HG02763 (cell line): ENCODE measurements at regions not wholly inside any gene's neighbourhood (a gene's known extent, or its start where the extent isn't known, plus 50 kb on each side); places are given as distances from the start of the nearest gene placed in this dataset.
"Not testable (repeated sequence)": the region's sequence is repeated elsewhere in the genome, so short reads cannot be mapped to it uniquely, and the experiment has no call there.

Experiments
- ATAC-seq: cut with Tn5 transposase; IDR thresholded peaks from one replicate; pipeline ENCODE4 v1.9.1; 2021; ENCODE audit warnings: mild to moderate bottlenecking, moderate library complexity; ENCODE audit not compliant: unreplicated experiment

DNA sequence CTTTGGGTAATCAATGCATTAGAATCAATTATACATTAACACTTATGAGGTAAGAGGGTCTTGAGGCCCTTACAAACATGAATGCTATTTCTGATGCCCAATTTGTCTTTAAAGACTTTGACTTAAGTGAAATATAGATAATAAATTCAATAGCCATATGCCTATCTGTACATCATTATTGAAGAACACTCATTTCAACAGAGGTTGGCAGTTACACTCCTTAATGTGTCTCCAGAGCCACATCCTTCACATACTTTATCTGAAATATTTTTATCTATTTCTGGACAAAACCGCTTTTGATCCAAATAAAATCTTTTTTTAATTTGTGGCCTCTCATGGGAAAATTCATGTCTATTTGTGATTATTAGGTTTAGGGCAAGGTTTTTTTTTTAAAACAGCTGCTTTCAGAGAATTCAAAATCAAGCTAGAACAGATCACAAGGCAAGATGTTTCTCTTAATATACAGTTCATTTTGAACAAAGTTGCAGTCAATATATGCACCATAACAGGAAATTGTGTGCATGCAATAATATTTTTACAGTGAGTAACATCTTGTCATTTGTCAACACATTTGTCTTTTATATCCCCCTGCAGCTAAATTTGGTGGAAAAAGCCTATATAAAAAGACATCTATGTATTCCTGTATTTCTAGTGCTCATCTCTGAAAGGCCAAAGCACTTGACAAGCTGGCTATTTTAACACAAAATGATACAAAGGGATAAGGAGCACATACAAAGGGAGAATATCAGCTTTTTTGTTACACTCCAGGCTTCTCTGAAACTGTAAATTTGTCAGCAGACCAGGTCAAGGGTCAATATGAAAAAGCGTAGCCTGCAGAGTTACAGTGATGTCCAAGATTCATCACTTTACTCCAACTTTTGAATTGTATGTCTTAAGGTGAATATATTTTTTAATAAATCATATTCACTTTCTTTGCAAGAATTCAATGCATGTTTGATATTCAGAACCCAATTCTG, 146.2 kb upstream of the DPH6 start:
- no peak for ATAC-seq

DNA sequence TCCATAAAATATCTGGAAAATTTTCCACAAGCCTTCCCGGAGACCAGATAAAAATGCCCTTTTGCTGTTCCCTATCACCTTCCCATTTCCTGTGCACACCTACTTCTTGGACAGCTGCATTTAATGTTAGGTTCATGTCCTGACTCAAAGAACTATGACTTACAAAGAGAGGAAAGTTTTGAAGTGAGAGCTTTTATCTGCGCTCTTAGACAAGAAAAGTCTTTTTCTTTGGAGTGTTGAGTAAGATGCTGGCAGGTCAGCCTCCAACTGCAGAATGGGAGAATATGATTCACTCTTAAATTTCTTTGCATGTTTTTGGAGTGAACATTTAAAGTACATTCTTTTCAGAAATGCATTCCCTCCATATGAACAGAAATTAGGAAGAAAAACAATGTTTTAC, 147.3 kb upstream of the DPH6 start:
- ATAC-seq, result no peak

DNA sequence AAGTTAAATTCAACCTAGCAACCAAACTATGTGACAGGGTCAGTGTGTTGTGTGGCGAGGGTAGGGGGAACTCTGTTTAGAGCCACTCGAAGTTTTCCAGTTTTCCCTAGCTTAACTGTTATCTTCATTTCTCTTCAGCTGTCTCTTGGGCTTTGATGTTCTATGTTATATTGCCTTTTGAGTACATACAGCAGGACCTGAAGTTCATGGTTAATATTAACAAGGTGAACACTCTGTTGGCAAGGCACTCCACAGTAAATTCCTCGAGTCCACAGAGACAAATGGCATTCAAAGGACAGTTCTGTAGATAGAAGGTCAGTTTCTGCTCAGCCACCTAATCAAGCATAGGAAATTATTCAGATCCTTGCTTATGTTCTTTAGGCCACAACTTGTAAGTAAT, 147.9 kb upstream of the DPH6 start:
- no peak for ATAC-seq

DNA sequence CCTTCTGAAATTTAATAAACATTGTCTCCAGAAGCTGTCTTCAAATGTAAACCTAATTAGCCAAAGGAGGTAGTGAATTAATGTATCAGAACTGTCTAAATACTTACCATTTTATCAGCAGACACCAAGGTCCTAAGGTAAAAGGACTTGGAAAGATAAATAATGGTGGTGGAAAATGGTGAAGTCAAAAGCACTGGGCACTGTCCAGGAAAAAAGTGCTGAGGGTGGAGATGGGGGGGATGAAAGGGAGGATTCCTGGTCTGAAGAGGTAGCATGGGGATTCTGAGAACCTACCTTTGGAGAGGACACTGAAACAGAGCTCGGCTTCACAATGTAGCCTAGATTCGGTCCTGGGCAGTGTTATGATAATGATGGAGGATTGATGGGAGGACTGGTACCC, 149.0 kb upstream of the DPH6 start:
- ATAC-seq, result no peak

DNA sequence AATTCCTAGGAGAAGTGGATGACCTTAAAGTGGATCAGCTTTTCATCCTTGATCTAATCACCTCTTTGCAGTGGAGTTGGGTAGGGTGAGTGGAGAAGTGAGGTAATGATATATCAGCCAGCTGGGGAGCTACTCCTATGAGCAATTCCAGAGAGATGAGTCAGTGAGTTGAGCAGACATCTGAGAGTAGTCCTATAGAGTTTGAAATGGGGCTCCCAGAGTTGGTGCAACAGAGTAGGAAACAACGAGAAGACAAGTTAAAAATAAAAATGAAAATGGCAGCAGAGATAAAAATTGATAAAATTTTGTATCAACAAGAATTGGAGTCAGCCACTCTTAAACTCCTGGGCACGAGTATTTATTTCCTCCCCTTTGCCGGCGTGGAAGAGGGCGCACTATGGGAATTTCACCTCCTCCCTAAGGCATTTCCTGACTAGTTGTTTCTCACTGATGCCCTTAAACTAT, 150.8 kb upstream of the DPH6 start:
- ATAC-seq, result no peak

DNA sequence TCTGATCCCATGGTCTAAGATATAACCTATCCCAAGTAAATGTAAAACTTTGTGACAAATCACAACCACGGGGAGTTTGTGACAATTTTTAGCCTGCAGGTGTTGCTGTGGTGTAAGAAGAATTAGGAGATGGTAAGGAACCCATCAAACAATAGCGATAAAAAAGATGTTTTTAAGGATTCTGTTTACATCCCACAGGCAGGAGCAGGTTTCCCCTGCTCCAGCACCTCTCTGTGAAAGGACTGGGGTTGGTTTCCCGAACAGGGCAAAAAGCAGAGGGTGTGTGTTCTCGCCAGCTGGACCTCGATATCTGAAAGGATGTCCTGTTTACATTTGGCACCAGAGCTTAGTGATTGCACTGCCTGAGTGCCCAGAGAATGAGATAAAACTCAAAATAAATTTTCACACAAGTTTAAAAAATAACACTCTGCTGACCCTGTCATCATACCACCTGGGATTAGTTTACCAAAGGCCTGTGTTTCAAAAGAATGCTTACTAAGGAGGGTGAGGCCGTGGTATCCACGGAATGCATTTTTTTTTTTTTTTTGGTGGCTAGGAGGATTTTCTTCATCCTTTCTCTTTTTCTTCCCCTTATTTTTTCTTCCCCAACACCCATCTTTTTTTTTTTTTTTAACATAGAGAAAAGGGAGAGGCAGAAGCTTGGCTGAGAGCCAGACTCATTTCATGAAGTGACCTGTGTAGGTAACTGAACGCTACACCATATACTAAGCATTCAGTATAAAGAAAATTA, 151.8 kb upstream of the DPH6 start:
- no peak for ATAC-seq

DNA sequence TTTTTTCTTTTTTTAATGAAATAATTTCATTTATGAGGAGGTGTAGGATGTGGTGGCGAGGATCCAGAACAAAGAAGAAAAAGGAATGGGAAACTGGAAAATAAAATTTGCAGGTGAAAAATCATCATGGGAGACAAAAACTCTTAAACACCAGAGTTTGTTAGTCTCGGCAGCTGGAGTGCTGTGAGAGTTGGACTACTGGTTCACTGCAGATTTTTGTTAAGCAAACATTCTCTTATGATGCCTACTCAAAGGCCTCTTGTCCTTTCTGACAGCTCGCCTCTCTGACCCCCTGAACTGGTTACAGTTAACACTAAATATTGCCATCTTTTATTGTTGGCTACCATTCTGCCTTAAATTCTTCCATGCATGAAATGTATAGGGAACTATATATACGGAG, 152.4 kb upstream of the DPH6 start:
- ATAC-seq, result no peak

DNA sequence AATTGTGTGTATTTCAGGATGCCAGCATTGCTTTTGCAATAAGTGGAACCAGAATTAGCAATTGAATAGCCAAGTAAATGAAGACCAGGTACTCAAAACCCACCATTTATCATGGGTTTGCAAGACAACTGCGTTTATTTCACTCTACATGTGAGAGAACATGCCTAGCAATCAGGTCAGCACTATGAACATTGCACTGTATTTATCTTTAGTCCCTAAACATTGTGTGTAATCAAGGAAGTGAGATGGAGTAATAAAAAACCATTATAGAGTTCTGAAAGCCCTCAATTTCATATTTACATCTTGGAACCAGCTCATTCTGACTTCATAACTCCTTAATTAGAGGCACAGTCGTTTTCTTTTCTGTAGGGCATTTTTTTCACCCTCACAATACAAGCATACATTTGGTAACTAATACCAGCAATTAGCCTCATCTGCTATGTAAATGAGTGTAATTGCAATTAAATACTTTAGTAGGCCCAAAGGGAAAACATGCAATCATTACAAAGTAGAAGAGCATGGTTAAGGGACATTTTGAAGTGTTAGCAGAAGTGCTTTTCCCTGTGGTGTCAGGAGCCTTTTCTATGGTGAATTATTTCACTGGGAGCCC, 153.1 kb upstream of the DPH6 start:
- no peak for ATAC-seq

DNA sequence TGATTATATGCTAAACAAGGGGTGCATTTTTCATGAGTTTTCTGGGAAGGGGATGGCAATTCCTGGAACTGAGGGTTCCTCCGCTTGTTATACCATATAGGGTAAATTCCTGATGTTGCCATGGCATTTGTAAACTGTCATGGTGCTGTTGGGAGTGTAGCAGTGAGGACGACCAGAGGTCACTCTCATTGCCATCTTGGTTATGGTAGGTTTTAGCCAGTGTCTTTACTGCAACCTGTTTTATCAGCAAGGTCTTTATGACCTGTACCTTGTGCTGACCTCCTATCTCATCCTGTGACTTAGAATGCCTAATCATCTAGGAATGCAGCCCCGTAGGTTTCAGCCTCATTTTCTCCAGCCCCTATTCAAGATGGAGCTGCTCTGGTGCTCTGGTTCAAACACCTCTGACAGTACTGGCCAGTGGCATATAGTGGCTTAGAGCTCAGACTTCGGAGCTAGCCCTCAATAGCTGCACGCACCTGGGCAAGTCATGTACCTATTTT, 154.2 kb upstream of the DPH6 start:
- not testable (repeated sequence) for ATAC-seq

DNA sequence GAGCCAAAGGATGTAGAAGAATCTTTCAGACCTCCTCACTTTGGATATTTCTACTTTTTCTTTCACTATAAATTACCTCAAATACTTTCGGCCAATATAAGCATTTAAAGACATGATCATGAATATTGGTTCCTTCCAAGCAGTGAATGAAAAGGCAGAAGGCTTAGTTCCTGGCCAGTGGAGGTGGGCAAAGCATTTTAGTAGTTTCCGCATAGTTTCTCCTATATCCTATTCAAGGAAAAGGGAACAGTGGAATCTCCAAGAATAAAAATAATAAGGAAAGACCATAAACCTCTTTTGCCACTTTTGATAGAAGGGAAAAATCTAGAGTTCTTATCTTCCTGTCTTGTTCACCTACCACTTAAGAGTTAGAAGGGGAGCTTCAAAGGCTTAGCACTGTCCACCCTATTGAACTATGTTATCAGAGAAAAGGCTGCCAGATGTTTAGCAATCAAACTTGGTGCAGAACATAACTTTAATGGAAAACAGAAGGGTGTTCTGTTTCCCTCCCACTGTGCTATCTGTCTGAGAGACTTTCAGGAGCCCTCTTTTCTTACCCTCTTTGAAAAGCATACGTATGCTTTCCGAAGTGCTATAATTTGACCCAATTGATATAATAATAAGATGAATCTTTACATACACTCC, 155.6 kb upstream of the DPH6 start:
- no peak for ATAC-seq

DNA sequence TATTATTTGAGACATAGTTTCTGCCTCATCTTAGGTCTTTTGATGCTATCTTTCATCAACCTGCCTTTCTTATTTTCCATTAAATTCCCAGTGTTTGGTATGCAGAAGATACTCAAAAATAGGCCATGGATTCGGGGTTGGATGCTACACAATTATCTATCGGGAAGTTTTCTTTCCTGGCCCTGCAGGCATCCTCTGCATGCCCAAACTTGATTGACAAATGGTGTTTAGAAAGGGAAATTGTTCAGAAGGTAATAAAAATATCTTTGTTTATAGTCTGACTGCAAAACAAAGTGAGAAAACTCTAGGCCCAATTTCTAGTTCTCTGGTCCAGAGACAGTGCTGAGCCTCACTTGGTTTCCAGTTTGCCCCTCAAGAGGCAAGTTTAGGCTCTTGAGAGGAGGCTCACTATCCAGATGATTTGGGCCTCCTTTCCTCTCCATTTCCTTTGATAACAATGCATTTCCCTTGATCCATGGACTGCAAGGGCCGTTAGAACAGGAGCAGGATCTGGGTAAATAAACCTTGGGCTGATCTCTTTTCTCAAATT, 157.1 kb upstream of the DPH6 start:
- no peak for ATAC-seq

DNA sequence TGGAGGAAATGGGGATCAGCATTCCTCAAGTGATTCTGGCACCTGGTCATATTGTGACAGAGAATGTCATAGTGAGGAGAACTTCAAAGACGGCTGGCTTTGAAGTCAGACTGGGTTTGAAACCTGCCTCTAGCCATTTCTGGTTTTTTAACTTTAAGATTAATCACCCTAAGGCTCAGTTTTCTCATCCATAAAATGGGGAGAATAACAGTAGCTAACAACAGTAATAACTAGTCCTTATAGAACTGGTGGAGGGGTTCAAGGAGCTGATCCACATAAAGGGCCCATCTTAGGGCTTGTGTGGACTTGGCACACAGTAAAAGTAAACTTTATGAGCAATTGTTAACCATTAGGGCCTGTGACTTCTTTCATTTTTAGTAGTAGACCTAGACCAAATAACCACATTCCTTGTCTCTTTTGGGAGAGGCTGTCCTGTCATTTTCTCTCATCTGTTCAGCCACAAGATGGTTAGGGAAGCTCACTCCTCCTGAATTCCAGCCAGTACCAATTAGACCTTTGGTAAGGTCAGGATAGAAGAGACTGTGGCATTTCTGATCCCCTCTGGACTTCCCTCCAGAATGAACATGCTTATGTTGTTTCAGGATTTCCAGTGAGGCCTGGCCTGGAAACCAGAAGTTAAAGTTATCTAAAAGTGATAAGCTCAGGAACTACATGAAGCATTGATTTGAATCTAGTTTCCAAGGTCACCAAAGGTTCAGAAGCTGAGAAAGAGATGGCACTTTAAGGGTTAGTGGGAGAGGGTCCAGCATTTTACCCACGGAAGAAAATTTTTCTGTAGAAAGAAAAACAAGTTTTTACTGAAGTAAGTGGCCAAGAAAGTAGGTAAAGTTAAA, 159.3 kb upstream of the DPH6 start:
- ATAC-seq, result no peak

DNA sequence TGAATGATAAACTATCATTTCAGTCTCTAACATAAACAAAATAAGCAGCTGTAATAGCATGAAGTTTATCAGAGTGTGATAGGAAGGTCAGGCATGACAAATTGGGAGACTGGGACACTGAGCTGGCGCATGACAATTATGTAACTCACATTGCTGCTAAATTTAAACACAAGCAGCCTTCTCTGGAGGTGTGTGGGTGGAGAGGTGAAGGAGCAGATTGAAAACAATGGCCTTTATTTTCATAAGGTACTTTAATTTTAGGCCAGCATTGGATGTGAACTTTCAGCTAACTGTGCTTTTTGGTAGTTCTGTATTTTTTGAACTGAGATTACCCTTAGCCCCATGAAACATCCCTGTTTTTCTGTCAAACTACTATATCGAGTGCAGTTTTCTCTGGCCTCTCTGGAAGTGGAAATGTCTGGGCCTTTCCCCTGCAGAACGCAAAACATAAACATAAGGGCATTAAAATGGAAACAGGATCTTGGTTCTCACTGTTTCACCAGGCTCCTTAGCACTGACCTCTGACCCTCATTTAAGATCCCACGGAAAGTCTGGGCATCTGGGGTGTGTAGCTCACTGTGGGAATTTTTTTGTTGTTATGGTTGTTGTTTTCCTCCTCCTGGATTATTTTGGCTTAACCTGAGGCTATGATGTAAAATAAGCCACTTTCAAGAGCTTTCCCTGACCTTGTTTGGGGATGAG, 160.1 kb upstream of the DPH6 start:
- ATAC-seq, result no peak

DNA sequence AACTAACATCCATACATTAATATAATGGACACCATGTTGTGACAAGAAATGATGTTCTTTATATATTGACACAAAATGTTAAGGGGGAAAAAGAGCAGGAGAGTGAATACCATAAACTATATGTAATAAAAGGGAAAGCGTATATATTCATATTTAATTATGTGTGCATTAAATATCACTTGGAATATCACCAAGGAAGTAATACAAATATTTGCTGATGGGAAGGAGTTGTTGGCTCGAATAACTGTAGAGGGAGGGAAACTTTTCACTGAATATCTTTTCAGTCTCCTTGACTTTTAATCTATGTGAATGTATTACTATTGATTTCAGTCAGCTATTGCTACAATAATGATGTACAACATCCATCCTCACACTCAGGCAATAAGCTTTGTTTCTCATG, 167.0 kb upstream of the DPH6 start:
- no peak for ATAC-seq

DNA sequence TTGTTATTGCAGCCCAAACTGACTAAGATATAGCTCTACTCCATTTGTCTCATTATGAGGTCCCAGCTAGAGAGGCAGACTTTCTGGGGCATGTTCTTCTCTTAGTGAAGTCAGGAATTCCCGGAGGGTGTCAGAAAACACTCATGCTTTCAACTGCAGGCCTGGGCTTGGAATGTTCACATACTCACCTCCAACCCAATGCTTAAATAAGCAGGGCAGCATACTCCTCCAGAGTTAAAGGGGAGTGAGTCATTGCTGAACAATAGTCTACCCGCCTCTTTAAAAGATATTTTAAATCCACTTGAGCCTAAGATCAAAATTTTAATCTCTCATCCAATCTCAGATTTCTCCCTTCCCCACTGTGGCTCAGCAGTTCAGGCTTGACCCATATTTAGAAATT, 167.8 kb upstream of the DPH6 start:
- ATAC-seq, result no peak

DNA sequence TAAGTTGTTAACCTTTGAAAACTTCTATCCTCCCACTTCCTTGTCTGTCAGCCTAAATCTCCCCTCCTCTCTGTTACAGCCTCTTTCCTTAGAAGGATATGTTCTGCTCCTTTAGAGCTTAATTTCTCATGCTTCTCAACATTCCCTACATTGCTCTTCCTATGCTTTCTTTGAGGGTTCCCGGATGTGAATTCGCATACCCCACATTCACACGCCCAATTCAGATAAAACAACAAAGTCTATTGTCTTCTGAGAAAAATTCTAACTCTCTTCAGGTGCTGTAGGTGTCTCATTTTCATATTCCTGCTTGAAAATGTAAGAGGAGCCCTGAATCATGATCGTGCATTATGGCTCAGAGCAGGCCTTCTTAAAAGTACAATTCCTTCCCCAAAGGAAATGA, 171.8 kb upstream of the DPH6 start:
- no peak for ATAC-seq

DNA sequence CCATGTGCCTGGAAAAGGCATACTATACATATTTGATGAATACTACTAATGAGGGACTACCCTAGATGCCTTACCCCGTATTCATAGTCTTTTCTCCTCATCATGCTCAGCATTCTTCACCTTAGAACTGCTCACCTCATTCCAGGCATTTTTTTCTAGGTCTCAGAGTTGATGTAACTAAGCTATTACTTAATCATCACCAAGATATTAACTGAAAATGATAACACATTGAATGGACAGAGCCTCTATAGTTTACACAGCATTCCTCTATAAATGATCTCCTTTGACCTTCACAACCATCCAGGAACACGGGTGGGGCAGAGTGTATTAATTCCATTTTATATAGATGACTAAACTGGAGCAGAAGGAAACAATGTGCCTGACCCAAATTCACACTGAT, 174.1 kb upstream of the DPH6 start:
- ATAC-seq, result no peak

DNA sequence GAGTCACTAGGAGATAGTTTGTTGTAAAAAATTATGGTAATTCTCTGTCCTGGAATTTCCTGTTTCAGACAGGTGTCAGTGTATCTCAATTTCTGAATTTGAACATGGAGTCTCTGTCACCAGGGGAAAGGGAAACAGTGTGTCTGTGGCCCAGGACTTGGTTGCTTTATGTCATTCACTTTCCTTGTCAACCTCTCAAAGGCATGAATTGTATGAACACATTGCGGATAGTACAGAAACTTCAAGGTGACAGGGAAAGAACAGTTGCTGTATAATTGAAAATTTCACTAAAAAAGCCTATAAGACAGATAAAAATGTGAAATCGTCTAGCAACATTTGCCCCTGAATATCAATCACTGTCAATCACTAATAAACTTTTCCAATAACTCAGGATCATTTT, 175.0 kb upstream of the DPH6 start:
- ATAC-seq, result no peak

DNA sequence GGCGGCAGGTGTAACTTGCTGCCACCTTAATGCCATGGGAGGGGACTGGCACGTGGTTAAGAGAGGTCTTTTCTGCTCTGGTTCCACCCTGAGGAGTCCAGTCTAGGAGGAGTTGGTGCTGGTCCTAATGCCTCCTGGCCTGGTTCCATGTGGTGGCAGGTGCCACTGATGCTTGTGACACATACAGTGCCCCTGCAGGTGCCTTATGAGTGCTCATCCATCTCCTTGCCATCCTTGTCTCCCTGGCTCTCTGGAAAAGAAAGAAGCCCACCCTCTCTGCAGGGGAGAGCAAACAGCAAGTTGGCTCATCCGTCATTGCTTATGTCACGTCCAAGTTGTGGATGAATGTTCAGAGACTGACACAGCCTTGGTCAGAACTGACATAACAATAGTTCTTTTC, 175.8 kb upstream of the DPH6 start:
- ATAC-seq, result no peak
